NB4 (cell line): ENCODE measurements at regions not wholly inside any gene's neighbourhood (a gene's known extent, or its start where the extent isn't known, plus 50 kb on each side); places are given as distances from the start of the nearest gene placed in this dataset.
"Not testable (repeated sequence)": the region's sequence is repeated elsewhere in the genome, so short reads cannot be mapped to it uniquely, and the experiment has no call there.

Experiments
- DNase-seq: peaks from one replicate; pipeline ENCODE4 v3.0.0; 2010; ENCODE audit warnings: low read depth
- H3K4me3 ChIP-seq: one replicate; pipeline ENCODE4 v1.5.1; 2011; ENCODE audit warnings: mild to moderate bottlenecking, low read depth, low read length, moderate library complexity
- MYC ChIP-seq: IDR thresholded peaks from 2 replicates; pipeline ENCODE4 v1.6.1; 2011; ENCODE audit warnings: low read depth, low read length
- POLR2A ChIP-seq: IDR thresholded peaks from 2 replicates; pipeline ENCODE4 v1.6.1; 2011; ENCODE audit warnings: mild to moderate bottlenecking; ENCODE audit not compliant: insufficient read length; ENCODE audit errors: extremely low read depth
- TF ChIP-seq, protein P1 (sequence below): IDR thresholded peaks from 2 replicates; pipeline ENCODE4 v1.6.1; 2011; ENCODE audit warnings: low read depth, low read length
- TF ChIP-seq, protein P2 (sequence below): IDR thresholded peaks from one replicate; pipeline ENCODE4 v1.5.1; 2012; ENCODE audit warnings: low read depth, low read length

DNA sequence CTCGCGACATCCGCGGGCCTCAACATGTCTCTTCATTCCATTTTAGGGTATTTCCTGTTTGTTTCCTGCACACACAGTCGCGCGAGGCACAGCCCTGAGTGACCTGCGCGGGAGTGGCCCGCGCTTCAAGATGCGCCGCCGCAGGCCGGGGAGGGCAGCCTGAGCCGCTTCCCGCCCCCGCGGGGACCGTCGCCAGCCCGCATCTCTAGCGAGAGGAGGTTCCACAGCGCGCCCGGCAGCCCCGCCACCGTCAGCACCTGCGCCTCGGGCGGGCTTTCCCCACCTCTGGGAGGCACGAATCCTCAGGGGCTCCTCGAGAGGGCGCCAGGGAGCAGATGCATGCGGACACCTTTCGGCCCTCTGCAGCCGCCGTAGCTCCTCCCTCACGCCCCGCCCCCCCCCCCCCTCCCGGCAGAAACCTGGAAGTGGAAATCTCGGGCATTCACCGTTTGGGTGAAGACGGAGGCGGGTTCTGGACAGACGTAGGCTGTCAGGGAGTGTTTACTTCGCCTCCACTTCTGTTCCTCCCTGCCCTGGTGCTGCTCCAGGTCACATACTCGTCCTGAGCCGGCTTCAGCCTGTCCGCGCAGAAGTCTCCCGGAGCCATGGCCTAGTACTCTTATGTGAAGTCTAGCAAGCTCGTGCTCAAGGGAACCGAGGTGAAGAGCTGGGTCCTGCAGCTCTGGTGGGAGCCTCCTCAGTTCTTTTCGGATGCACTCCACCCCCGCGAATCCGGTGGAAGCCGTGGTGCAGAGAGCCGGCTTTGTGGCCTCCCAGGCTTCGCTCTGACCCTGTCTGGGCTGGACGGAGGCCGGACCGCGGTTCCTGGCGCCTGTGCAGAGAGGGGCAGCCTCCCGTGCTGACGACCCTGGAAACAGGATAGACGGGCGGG, 880.5 kb upstream of the DEFB115 start:
- peak; percentile 72 for DNase-seq
- peak overlapping the region; percentile 76 for H3K4me3 ChIP-seq
- TF ChIP-seq, protein P1, sequence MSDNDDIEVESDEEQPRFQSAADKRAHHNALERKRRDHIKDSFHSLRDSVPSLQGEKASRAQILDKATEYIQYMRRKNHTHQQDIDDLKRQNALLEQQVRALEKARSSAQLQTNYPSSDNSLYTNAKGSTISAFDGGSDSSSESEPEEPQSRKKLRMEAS = no peak
- TF ChIP-seq, protein P2, sequence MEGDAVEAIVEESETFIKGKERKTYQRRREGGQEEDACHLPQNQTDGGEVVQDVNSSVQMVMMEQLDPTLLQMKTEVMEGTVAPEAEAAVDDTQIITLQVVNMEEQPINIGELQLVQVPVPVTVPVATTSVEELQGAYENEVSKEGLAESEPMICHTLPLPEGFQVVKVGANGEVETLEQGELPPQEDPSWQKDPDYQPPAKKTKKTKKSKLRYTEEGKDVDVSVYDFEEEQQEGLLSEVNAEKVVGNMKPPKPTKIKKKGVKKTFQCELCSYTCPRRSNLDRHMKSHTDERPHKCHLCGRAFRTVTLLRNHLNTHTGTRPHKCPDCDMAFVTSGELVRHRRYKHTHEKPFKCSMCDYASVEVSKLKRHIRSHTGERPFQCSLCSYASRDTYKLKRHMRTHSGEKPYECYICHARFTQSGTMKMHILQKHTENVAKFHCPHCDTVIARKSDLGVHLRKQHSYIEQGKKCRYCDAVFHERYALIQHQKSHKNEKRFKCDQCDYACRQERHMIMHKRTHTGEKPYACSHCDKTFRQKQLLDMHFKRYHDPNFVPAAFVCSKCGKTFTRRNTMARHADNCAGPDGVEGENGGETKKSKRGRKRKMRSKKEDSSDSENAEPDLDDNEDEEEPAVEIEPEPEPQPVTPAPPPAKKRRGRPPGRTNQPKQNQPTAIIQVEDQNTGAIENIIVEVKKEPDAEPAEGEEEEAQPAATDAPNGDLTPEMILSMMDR = no peak
- TF ChIP-seq POLR2A (no peak), MYC (no peak)

DNA sequence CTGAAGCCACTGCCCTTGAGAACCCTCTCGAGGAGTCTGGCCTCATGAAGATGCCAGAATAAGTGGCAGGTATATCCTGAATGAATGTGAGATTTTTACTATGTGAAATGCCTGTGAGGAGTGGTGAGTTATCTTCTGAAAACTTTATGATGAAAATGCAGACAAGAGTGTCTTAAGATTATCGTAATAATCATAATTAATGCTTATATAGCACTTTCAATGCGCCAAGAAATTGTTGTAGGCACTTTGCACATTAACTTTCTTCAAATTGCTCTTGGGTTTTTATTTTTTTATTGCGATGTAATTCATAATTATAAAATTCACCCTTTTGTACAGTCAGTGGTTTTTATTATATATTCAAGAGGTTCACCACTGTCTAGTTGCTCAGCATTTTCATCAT, 879.1 kb upstream of the DEFB115 start:
- DNase-seq = not testable (repeated sequence)
- H3K4me3 ChIP-seq = peak overlapping the region; percentile 76

DNA sequence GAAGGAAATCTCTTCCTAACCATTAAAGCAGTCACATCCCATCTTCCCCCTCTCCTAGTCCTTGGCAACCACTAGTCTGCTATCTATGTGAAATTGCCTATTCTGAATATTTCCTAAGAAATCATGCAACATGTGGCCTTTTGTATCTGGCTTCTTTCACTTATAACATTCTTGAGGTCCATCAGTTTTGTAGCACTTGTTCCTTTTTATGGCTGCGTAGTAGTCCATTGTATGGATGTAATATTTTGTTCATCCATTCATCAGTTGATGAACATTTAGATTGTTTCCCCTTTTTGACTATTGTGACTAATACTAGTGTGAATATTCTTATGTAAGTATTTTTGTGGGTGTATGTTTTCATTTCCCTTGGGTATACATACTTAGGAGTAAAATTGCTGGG, 878.7 kb upstream of the DEFB115 start:
- not testable (repeated sequence) for H3K4me3 ChIP-seq, DNase-seq

DNA sequence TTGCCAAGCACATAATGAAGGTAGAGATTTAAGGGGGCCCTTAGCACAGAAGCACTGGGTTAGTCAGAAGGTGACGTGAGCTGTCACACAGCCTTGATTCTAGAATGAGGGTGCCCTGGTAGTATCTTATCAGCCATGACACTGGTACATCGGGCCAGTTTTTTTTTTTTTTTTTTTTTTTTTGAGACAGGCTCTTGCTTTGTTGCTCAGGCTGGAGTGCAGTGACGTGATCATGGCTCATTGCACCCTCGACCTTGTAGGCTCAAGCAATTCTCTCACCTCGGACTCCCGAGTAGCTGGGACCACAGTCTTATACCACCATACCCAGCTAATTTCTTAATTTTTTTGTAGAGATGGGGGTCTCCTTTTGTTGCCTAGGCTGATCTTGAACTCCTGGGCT, 872.6 kb upstream of the DEFB115 start:
- not testable (repeated sequence) for DNase-seq, H3K4me3 ChIP-seq

DNA sequence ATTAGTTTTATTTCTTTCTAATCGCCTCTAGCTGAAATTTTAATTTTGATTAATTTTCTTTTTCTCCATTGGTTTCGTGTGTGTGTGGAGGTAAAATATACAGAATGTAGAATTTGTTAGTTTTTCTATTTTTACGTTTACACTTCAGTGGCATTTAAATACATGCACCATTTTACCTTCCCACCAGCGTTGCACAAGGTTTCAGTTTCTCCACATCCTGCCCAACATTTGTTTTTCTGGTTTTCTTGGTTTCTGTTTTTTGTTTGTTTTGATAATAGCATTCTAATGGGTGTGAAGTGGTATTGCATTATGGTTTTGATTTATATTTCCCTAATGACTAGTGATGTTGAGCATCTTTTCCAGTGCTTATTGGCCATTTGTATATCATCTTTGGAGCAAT, 871.4 kb upstream of the DEFB115 start:
- DNase-seq, H3K4me3 ChIP-seq: not testable (repeated sequence)

DNA sequence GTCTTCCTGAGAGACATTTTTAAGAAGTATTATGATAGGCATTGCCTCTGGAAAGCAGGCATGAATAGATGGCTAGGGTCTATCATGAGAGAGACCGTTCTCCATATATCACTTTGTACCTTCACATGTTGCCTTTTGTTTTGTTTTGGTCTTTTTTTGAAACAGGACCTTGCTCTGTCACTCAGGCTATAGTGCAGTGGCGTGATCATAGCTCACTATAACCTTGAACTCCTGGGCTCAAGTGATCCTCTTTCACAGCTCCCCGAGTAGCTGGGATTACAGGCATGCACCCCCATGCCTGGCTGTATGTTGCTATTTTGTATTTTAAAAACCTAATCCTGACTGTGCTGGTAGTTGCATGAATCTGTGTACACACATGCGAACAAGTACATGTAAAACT, 869.6 kb upstream of the DEFB115 start:
- not testable (repeated sequence) for DNase-seq, H3K4me3 ChIP-seq

DNA sequence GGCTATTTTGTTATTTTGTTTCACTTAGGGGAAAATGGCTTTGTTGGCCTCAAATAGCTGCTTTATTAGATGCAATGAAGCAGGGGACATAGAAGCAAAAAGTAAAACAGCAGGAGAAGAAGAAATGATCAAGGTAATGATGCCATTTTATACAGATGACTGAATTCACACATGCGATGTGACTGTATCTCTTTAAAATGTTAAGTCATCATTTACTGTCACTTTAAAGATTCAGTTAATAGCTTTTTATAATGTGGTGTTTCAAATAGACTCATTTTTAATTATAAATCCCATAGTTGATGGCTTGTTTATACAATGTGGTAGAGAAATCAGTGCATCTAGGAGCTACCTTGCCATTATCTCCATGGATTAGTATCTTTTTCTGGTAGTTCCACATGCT, 863.9 kb upstream of the DEFB115 start:
- not testable (repeated sequence) for DNase-seq, H3K4me3 ChIP-seq

DNA sequence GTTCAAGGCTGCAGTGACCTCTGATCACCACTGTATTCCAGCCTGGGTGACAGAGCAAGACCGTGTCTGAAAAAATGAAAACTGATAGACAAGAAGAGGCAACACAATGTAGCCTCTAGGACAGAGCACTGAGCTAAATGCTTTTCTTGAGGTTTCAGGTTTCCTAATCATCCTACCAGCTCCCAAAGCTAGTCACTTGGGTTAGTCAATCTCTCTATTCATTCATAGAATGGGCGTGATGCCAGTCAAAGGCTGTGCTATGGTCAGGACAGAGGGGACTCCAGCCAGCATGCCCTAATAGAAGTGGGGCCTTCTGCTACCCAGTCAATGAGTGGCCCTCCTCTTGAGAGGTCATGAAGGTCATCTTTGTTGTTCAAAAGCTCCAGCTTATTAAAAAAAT, 860.4 kb upstream of the DEFB115 start:
- H3K4me3 ChIP-seq, DNase-seq: not testable (repeated sequence)

DNA sequence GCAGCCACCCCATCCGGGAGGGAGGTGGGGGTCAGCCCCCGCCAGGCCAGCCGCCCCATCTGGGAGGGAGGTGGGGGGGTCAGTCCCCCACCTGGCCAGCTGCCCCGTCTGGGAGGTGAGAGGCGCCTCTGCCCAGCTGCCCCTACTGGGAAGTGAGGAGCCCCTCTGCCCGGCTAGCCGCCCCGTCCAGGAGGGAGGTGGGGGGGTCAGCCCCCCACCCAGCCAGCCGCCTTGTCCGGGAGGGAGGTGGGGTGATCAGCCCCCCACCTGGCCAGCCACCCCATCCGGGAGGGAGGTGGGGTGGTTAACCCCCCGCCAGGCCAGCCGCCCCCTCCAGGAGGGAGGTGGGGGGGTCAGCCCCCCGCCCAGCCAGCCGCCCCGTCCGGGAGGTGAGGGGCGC, 852.4 kb upstream of the DEFB115 start:
- not testable (repeated sequence) for DNase-seq, H3K4me3 ChIP-seq

DNA sequence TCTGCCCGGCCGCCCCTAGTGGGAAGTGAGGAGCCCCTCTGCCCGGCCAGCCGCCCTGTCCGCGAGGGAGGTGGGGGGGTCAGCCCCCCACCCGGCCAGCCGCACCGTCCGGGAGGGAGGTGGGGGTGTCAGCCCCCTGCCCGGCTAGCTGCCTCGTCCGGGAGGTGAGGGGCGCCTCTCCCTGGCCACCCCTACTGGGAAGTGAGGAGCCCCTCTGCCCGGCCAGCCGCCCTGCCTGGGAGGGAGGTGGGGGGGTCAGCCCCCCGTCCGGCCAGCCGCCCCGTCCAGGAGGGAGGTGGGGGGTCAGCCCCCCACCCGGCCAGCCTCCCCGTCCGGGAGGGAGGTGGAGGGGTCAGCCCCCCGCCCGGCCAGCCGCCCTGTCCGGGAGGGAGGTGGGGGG, 851.9 kb upstream of the DEFB115 start:
- not testable (repeated sequence) for DNase-seq, H3K4me3 ChIP-seq

DNA sequence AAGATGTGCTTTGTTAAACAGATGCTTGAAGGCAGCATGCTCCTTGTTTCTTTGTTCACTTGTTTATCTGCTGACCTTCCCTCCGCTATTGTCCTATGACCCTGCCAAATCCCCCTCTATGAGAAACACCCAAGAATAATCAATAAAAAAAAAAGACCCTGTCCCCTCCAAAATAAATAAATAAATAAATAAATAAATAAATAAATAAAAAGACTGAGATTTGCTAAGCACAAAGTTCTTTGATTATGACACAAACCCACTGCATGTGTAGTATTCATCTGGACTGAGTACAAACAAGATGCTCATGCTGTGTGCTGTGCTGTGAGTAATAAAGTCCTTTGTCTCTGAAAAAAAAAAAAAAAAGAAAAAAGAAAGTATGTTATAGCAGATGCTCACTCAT, 851.1 kb upstream of the DEFB115 start:
- H3K4me3 ChIP-seq, DNase-seq: not testable (repeated sequence)

DNA sequence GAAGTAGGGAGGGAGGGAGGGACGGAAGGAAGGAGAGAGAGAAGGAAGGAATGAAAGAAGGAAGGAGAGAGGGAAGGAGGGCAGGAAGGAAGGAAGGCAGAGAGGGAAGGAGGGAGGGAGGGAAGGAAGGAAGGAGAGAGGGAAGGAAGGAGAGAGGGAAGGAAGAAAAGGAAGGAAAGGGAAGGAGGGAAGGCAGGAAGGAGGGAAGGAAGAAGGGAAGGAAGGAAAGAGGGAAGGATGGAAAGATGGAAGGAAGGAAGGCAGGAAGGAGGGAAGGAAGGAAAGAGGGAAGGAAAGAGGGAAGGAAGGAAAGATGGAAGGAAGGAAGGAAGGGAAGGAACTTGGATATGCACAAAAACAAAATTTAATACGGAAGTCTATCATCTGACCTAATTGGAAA, 844.5 kb upstream of the DEFB115 start:
- TF ChIP-seq MYC (no peak), POLR2A (no peak)
- TF ChIP-seq, protein P2 = no peak
- TF ChIP-seq, protein P1 = no peak
- no peak overlapping the region for H3K4me3 ChIP-seq
- DNase-seq = no peak

DNA sequence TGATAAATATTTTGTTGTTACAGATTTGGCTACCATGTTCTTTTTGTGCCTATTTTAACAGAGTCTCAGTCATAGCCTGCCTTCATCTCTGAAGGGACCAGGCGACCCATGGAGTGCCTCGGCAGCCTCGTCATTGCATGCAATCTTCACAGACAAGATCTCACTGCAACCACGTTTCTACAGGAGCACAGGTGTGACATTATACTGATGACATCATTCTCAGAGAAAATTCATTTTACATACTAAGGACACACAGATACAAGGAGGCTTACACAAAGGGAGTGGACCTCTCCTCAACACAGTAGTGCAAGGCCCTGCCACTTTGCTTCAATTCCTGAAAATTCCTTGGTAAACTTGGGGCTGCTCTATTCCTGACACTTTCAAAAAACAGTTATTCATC, 840.1 kb upstream of the DEFB115 start:
- not testable (repeated sequence) for DNase-seq, H3K4me3 ChIP-seq

DNA sequence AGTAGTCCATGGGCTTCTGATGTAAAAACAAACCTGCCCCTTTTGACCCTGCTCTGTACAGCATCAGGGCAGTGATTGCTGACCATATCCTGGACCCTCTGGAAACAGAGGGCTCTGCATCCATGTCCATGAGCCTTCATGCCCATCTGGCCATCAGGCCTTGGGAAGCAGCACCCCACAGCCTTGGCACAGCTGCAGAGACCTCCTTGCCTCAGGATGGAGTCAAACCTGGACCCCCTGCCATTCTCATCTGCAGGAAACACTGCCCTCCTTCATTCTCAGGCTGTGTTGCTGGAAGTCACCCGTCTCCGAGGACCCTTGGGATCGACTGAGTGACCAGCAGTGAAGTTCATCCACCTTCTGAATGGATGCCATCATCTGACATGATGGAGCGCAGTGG, 839.1 kb upstream of the DEFB115 start:
- not testable (repeated sequence) for H3K4me3 ChIP-seq, DNase-seq
